Adipocyte (in vitro differentiated cells): ENCODE measurements at regions not wholly inside any gene's neighbourhood (a gene's known extent, or its start where the extent isn't known, plus 50 kb on each side); places are given as distances from the start of the nearest gene placed in this dataset.

Experiments used
- DNase-seq: peaks from one replicate; pipeline ENCODE4 v3.0.0-alpha.2; 2015; ENCODE audit warnings: low read depth
- H3K27me3 ChIP-seq: replicated peaks from 2 replicates; pipeline ENCODE4 v1.7.0; 2013; ENCODE audit warnings: mild to moderate bottlenecking, low read length, moderate library complexity; ENCODE audit not compliant: control insufficient read depth, insufficient read depth
- H3K36me3 ChIP-seq: 2 replicates; pipeline ENCODE4 v1.7.0; 2013; ENCODE audit warnings: low read length, mild to moderate bottlenecking, moderate library complexity; ENCODE audit not compliant: control insufficient read depth, insufficient read depth, severe bottlenecking
- H3K4me1 ChIP-seq: 2 replicates; pipeline ENCODE4 v1.7.0; 2013; ENCODE audit warnings: mild to moderate bottlenecking, low read length, moderate library complexity; ENCODE audit not compliant: control insufficient read depth, insufficient read depth
- H3K4me3 ChIP-seq: 2 replicates; pipeline ENCODE4 v1.7.0; 2013; ENCODE audit warnings: mild to moderate bottlenecking, low read length, moderate library complexity
- H3K9ac ChIP-seq: 2 replicates; pipeline ENCODE4 v1.7.0; 2013; ENCODE audit warnings: mild to moderate bottlenecking, low read length, moderate library complexity
- H3K9me3 ChIP-seq: 2 replicates; pipeline ENCODE4 v1.7.0; 2013; ENCODE audit warnings: mild to moderate bottlenecking, low read length, moderate library complexity; ENCODE audit not compliant: control insufficient read depth

DNA sequence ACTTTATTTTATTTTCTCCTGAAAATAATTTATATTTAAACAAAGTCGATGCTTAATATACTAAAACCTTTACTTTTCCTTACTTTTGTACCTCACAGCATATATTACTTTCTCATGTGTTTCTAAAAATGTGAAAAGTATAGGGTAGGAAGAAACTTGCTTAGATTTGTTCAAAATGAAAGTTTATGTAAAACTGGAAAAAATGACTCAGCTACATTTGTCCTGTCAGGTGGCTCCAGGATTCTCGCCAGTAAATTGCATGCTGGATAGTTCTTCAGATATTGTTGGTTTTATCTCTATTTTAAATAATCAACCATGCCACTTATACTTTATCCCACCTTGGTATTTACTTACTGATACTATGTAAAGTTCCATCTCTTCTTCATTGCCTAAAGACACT lies 159.2 kb upstream of the NDST4 start:
- no peaks in the 10 kb centered on the region for H3K9me3 ChIP-seq
- no peak for DNase-seq
- no peak overlapping the region for H3K4me3 ChIP-seq
- no peaks in the 10 kb centered on the region for H3K27me3 ChIP-seq
- H3K9ac ChIP-seq = no peak overlapping the region
- H3K4me1 ChIP-seq = peaks cover 12% of the 10 kb centered on the region
- H3K36me3 ChIP-seq = no peaks in the 10 kb centered on the region

- Histone ChIP-seq H3K4me3 (no peak overlapping the region), H3K9ac (no peak overlapping the region)
Measured at GRCh38 chr4:115272185-115272584, 158.8 kb upstream of the NDST4 start.

DNA sequence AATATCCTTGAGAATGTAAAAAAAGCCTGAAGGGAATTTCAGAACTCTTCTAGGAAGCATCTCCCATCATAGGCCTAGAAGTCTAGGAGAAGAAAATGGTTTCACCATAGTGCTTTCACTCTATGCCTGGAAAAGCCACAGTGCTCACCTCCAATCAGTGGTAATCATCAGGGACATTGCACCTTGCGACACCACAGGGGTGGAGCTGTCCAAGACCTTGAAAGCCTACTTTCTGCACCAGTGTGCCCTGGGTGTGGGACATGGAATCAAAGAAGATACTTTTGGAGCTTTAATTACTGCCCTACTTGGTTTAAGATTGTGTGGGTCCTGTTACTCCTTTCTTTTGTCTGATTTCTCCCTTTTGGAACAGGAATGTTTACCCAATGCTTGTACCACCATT lies 146.8 kb upstream of the NDST4 start:
- Histone ChIP-seq H3K4me1 (no peaks in the 10 kb centered on the region), H3K27me3 (no peaks in the 10 kb centered on the region), H3K9me3 (no peaks in the 10 kb centered on the region), H3K9ac (no peak overlapping the region), H3K36me3 (no peaks in the 10 kb centered on the region), H3K4me3 (no peak overlapping the region)
- no peak for DNase-seq

More at GRCh38 chr4:115272185-115272584, 158.8 kb upstream of the NDST4 start:
- Histone ChIP-seq H3K4me1 (peaks cover 12% of the 10 kb centered on the region), H3K9me3 (no peaks in the 10 kb centered on the region), H3K27me3 (no peaks in the 10 kb centered on the region), H3K36me3 (no peaks in the 10 kb centered on the region)
- no peak for DNase-seq

DNA sequence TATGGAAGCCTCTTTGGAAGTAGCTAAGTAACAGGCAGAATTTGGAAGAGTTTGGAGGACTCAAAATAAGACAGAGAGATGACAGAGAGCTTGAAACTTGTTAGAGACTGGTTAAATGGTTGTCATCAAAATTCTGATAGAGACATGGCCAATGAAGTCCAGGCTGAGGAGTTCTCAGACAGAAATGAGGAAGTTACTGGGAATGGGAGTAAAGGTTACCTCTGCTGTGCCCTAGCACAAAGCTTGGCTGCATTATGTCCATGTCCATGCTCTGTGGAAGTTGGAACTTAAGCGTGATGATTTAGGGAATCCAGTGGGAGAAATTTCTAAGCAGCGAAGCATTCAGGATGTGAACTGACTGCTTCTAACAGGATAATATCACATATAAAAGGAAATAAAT lies 146.2 kb upstream of the NDST4 start:
- DNase-seq = no peak
- Histone ChIP-seq H3K9me3 (no peaks in the 10 kb centered on the region), H3K4me1 (no peaks in the 10 kb centered on the region), H3K9ac (no peak overlapping the region), H3K36me3 (no peaks in the 10 kb centered on the region), H3K27me3 (no peaks in the 10 kb centered on the region), H3K4me3 (no peak overlapping the region)

DNA sequence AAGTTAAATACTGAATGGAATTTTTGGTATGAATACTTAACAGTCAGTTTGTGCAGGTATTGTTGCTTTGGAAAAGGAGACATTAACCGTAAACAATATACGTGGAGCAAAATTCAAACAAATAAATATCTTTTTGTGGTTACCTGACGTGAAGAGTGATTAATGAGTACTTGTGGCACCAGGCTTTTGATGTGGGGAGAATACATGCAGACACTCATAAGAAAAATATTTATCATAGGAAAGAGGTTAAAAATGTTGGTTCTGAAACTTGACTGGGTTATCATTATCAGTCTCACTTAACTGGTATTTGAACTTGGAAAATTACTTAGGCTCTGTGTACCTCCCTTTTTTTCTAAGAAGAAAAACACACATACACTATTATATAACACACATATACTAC lies 136.4 kb upstream of the NDST4 start:
- H3K4me1 ChIP-seq = no peaks in the 10 kb centered on the region
- DNase-seq = no peak
- no peak overlapping the region for H3K4me3 ChIP-seq
- no peaks in the 10 kb centered on the region for H3K27me3 ChIP-seq
- no peak overlapping the region for H3K9ac ChIP-seq
- no peaks in the 10 kb centered on the region for H3K36me3 ChIP-seq
- no peaks in the 10 kb centered on the region for H3K9me3 ChIP-seq

DNA sequence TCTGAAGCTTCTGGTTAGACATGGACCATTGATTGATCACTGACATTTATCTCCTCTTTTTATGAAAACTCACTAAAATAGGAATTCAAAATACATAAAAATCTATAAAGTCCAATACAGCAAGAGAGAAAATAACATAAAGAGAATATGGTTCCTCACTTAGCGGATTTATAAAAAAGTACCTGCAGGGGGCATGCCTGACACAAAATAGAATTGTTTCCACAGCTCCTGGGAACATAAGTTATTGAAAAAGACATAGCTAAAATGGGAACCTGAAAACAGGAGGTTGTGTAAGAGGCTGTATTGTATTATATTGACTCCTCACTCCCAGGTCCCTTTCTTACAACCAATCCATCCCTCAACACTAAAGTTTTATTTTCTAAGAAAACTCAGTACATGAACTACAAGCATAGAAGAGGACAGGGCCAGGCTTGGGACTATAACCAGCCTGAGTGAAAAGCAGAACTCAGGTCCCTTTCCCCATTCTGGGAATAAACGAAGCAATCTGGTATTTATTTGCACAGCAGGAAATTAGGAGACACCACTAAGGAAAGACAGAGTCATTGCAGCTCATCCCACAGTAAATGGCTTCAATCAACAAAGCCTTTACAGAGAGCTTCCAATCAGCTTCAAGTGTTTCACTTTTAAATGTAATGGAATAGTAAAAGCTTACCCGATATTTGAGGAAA lies 121.1 kb upstream of the NDST4 start:
- H3K9ac ChIP-seq = no peak overlapping the region
- no peaks in the 10 kb centered on the region for H3K9me3 ChIP-seq
- no peak for DNase-seq
- no peaks in the 10 kb centered on the region for H3K27me3 ChIP-seq
- no peaks in the 10 kb centered on the region for H3K4me1 ChIP-seq
- H3K36me3 ChIP-seq = no peaks in the 10 kb centered on the region
- H3K4me3 ChIP-seq = no peak overlapping the region

DNA sequence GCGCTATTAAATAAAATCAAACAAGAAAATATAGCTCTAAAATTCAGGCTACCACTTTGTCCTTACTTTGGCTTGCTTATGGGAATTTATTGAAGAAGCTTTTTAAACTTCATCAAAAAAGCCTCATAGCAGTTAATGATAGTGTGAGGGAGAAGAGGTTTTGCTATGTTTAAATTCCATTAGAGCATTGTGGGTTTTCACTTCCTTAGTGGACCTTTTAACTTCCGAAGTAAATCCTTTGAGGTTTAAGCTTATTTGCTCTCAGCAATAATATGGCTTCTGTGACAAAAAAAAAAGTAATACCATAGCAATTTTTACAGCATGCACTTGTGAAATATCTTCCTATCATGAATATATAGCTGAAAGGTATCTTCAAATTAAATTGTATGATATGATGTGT lies 120.2 kb upstream of the NDST4 start:
- Histone ChIP-seq H3K4me3 (no peak overlapping the region), H3K9ac (no peak overlapping the region), H3K4me1 (no peaks in the 10 kb centered on the region), H3K9me3 (no peaks in the 10 kb centered on the region), H3K36me3 (no peaks in the 10 kb centered on the region), H3K27me3 (no peaks in the 10 kb centered on the region)
- DNase-seq = no peak

DNA sequence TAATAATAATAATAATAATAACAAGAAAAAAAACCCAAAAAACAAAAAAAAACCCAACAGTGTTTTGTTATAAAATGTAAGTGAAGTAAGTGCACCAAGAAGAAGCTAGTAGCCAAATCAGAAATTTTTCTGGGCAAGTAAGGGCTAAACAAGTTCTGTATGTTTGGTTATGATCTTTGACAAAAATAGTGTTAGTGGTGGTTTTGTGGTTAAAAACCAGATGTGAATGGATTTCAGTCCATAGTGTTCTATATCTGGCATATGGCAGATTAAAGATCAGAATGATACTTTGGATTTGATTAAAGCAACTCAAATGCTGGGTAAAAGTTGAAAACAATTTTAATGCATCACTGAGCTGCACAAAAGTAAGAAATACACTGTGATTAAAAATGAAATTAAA lies 116.5 kb upstream of the NDST4 start:
- Histone ChIP-seq H3K36me3 (no peaks in the 10 kb centered on the region), H3K9me3 (peaks cover 4% of the 10 kb centered on the region), H3K27me3 (no peaks in the 10 kb centered on the region), H3K4me3 (no peak overlapping the region), H3K4me1 (no peaks in the 10 kb centered on the region), H3K9ac (no peak overlapping the region)
- DNase-seq = no peak

DNA sequence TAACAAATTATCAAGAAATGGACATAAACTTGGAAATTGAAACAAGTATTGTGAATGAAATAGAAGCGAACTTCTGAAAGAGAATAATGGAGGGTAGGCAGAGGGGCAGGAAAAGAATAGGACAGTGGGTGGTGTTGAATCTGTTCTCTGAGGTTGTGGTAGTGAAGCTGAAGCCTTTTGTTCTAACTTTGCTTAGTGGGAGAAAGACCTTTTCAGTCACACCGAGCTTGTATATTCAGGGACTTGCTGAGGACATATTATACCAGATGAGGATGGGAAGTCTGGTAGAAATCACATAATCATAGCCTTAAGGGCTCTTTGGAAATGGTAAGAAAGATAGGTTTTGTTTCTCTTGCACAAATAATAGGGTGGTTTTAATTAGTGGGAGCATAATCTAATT lies 115.4 kb upstream of the NDST4 start:
- Histone ChIP-seq H3K27me3 (no peaks in the 10 kb centered on the region), H3K9ac (no peak overlapping the region), H3K4me3 (no peak overlapping the region), H3K9me3 (peaks cover 4% of the 10 kb centered on the region), H3K36me3 (no peaks in the 10 kb centered on the region), H3K4me1 (no peaks in the 10 kb centered on the region)
- DNase-seq = no peak

DNA sequence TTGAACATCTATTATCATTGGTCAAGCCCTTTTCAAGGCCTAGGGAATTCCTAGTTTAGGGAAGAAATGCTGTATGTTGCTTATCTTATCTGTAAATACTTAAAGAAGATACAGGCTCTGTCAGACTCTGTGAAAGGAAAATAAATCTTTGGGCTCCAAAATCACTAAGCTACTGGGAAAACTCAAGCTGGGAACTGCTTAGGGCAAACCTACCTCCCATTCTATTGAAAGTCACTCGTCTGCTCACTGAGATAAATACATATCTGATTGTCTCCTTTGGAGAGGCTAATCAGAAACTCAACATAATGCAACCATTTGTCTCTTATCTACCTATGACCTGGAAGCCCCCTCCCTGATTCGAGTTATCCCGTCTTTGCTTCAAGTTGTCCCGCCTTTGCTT lies 108.6 kb upstream of the NDST4 start:
- H3K27me3 ChIP-seq = no peaks in the 10 kb centered on the region
- no peak for DNase-seq
- H3K36me3 ChIP-seq = no peaks in the 10 kb centered on the region
- no peak overlapping the region for H3K9ac ChIP-seq
- H3K4me1 ChIP-seq = no peaks in the 10 kb centered on the region
- peaks cover 4% of the 10 kb centered on the region for H3K9me3 ChIP-seq
- no peak overlapping the region for H3K4me3 ChIP-seq

DNA sequence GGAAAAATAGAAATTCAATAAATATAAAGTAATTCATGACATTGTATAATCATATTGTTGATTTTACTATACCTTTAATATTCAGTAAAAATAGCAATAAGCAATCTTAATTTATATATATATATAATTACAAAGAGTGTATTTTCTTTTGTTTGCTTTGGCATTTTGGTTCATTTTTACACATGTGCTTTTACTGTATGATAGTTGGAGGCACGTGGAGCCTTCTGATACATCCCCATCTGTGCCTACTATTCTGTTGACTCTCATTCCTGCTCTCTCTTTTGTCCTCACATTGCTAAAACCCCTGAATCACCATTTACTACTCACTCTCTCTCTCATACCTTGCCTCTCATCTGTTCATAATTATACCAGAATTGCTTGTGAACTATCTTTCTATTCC lies 106.4 kb upstream of the NDST4 start:
- no peak for DNase-seq
- H3K27me3 ChIP-seq = no peaks in the 10 kb centered on the region
- no peaks in the 10 kb centered on the region for H3K9me3 ChIP-seq
- no peaks in the 10 kb centered on the region for H3K4me1 ChIP-seq
- H3K36me3 ChIP-seq = no peaks in the 10 kb centered on the region
- no peak overlapping the region for H3K4me3 ChIP-seq
- no peak overlapping the region for H3K9ac ChIP-seq

DNA sequence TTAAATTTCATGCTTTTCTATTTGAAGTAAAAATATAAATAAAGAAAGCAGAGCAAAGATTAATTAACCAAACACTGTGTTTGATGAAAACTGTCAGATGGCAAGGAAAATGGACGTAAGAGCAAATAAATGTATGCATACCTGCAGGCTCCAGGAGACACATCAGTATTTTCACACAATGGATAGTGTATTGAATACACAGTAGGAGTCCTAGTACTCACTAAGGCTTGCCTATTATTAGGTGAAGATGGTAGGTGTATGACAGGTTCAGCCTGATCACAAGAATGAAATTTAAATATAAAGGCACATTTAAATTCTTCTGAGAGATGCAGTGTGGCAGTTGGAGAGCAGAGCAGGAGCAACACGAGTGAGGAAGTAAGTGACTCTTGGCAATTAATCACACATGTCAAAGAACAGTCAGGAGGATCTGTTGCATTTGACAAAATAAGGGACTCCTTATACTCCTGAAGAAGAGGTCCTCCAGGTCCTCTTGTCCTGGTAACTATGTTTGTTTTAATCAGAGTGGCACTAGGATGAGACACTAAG lies 106.0 kb upstream of the NDST4 start:
- no peaks in the 10 kb centered on the region for H3K27me3 ChIP-seq
- no peak overlapping the region for H3K9ac ChIP-seq
- H3K36me3 ChIP-seq = no peaks in the 10 kb centered on the region
- H3K4me3 ChIP-seq = no peak overlapping the region
- no peaks in the 10 kb centered on the region for H3K4me1 ChIP-seq
- DNase-seq = no peak
- no peaks in the 10 kb centered on the region for H3K9me3 ChIP-seq
